H1 (cell line): ENCODE measurements at regions not wholly inside any gene's neighbourhood (a gene's known extent, or its start where the extent isn't known, plus 50 kb on each side); places are given as distances from the start of the nearest gene placed in this dataset.

Experiments used
- CTCF ChIA-PET: fragments of 300-600 bp; sonication (Branson Sonifier 250); formaldehyde crosslinking; loops from one replicate; lab custom pipeline; 2021; ENCODE audit not compliant: partially characterized antibody; lab: Charles Lee
- POLR2A ChIA-PET: fragments of 300-600 bp; sonication (Branson Sonifier 250); formaldehyde crosslinking; loops from one replicate; lab custom pipeline; 2021; ENCODE audit warnings: inconsistent platforms; ENCODE audit not compliant: partially characterized antibody; lab: Charles Lee
- DNase-seq, 2 experiments: peaks; one replicate each; pipeline versions ENCODE4 v3.0.0 to v3.0.0-alpha.2; 2010 to 2022; ENCODE audit warnings: low spot score in 2 of 2, low read depth in 1 of 2, mixed read lengths in 1 of 2
- FAIRE-seq: peaks from 2 replicates; lab custom pipeline; 2011; peaks lifted over from hg19 to GRCh38; lab: Jason Lieb, UNC
- H2AFZ ChIP-seq: 2 replicates; pipeline ENCODE4 v1.8.1; 2012; ENCODE audit warnings: low read length, inconsistent platforms
- H2AK5ac ChIP-seq: 2 replicates; pipeline ENCODE4 v1.6.1; 2013; ENCODE audit warnings: low read depth, low read length
- H2BK120ac ChIP-seq: replicated peaks from 2 replicates; pipeline ENCODE3; 2013; ENCODE audit warnings: low read depth, low read length, inconsistent platforms
- H2BK12ac ChIP-seq: 2 replicates; pipeline ENCODE4 v1.6.1; 2013; ENCODE audit warnings: low read depth, low read length
- H2BK15ac ChIP-seq: 2 replicates; pipeline ENCODE4 v1.6.1; 2013; ENCODE audit warnings: low read length
- H2BK20ac ChIP-seq: 2 replicates; pipeline ENCODE4 v1.6.1; 2013; ENCODE audit warnings: low read length
- H2BK5ac ChIP-seq: 2 replicates; pipeline ENCODE4 v1.6.1; 2013; ENCODE audit warnings: low read depth, low read length
- H3K14ac ChIP-seq: 2 replicates; pipeline ENCODE4 v1.6.1; 2013; ENCODE audit warnings: inconsistent platforms; ENCODE audit not compliant: insufficient read length
- H3K18ac ChIP-seq: 2 replicates; pipeline ENCODE4 v1.6.1; 2013; ENCODE audit warnings: low read length; ENCODE audit errors: extremely low read depth
- H3K23ac ChIP-seq: 2 replicates; pipeline ENCODE4 v1.6.1; 2013; ENCODE audit warnings: inconsistent platforms; ENCODE audit not compliant: insufficient read length
- H3K23me2 ChIP-seq: 2 replicates; pipeline ENCODE4 v1.6.1; 2013; ENCODE audit warnings: low read depth, low read length
- H3K27ac ChIP-seq: 2 replicates; pipeline ENCODE4 v1.6.1; 2011; ENCODE audit warnings: low read depth, low read length, inconsistent platforms
- H3K27me3 ChIP-seq, 4 experiments: replicated peaks in 1 of 4; 1 replicate in 1 of 4; 2 replicates in 3 of 4; pipeline versions ENCODE4 v1.6.1 to v1.8.1; 2011 to 2013; ENCODE audit warnings: low read length in 3 of 4, mild to moderate bottlenecking in 3 of 4, inconsistent platforms in 2 of 4, mixed read lengths in 2 of 4, moderate library complexity in 1 of 4; ENCODE audit not compliant: control insufficient read depth in 3 of 4, insufficient read depth in 3 of 4; ENCODE audit errors: extremely low read depth in 1 of 4
- H3K36me3 ChIP-seq, 4 experiments: 2 replicates each; pipeline versions ENCODE4 v1.6.1 to v1.8.1; 2011 to 2013; ENCODE audit warnings: mild to moderate bottlenecking in 4 of 4, low read length in 3 of 4, moderate library complexity in 2 of 4, control low read depth in 1 of 4, inconsistent platforms in 1 of 4; ENCODE audit not compliant: insufficient read depth in 4 of 4, control insufficient read depth in 2 of 4
- H3K4ac ChIP-seq: replicated peaks from 2 replicates; pipeline ENCODE3; 2013; ENCODE audit warnings: low read length, low read depth, mixed read lengths, inconsistent platforms; ENCODE audit not compliant: insufficient read length
- H3K4me1 ChIP-seq, 4 experiments: replicated peaks in 1 of 4; 1 replicate in 1 of 4; 2 replicates in 3 of 4; pipeline versions ENCODE4 v1.6.1 to v1.8.1; 2011 to 2013; ENCODE audit warnings: low read length in 3 of 4, inconsistent platforms in 2 of 4, mixed read lengths in 1 of 4; ENCODE audit not compliant: insufficient read depth in 4 of 4, control insufficient read depth in 3 of 4
- H3K4me2 ChIP-seq, 2 experiments: 2 replicates each; pipeline versions ENCODE4 v1.6.1 to v1.8.1; 2011 to 2013; ENCODE audit warnings: low read depth in 2 of 2, low read length in 2 of 2, control low read depth in 1 of 2, inconsistent platforms in 1 of 2, mild to moderate bottlenecking in 1 of 2; ENCODE audit not compliant: insufficient read depth in 1 of 2
- H3K4me3 ChIP-seq, 4 experiments: fragments of 200-600, 300-600 bp in 1 of 4; sonication (generic), shearing (Covaris generic), sonication (Bioruptor Twin) in 1 of 4; 2 replicates each; pipeline versions ENCODE4 v1.5.1 to v1.8.1; 2011 to 2016; ENCODE audit warnings: low read length in 4 of 4, low read depth in 3 of 4, control low read depth in 2 of 4, inconsistent platforms in 2 of 4, mild to moderate bottlenecking in 2 of 4, mixed read lengths in 1 of 4, moderate library complexity in 1 of 4; ENCODE audit not compliant: insufficient read depth in 2 of 4; ENCODE audit errors: extremely low read depth in 1 of 4
- H3K56ac ChIP-seq: replicated peaks from 2 replicates; pipeline ENCODE3; 2013; ENCODE audit warnings: low read depth, mild to moderate bottlenecking, mixed read lengths, low read length, inconsistent platforms; ENCODE audit not compliant: insufficient read length
- H3K79me1 ChIP-seq: 2 replicates; pipeline ENCODE4 v1.6.1; 2013; ENCODE audit warnings: low read depth, low read length, control low read depth
- H3K79me2 ChIP-seq, 2 experiments: 2 replicates each; pipeline versions ENCODE4 v1.6.1 to v1.8.1; 2012 to 2013; ENCODE audit warnings: low read length in 2 of 2, mild to moderate bottlenecking in 2 of 2, inconsistent platforms in 1 of 2; ENCODE audit not compliant: insufficient read depth in 2 of 2, control insufficient read depth in 1 of 2
- H3K9ac ChIP-seq, 4 experiments: replicated peaks in 1 of 4; 1 replicate in 1 of 4; 2 replicates in 3 of 4; pipeline versions ENCODE4 v1.6.1 to v1.8.1; 2011 to 2013; ENCODE audit warnings: low read depth in 3 of 4, low read length in 3 of 4, control low read depth in 2 of 4, mild to moderate bottlenecking in 2 of 4, moderate library complexity in 2 of 4, inconsistent platforms in 1 of 4; ENCODE audit errors: extremely low read depth in 1 of 4
- H3K9me3 ChIP-seq, 2 experiments: 2 replicates each; pipeline versions ENCODE4 v1.6.1 to v1.8.1; 2012 to 2013; ENCODE audit warnings: mild to moderate bottlenecking in 2 of 2, moderate library complexity in 2 of 2, control low read depth in 1 of 2, inconsistent platforms in 1 of 2, low read depth in 1 of 2, low read length in 1 of 2, mixed read lengths in 1 of 2; ENCODE audit not compliant: insufficient read depth in 2 of 2
- H4K20me1 ChIP-seq, 2 experiments: replicated peaks in 1 of 2; 2 replicates each; pipeline versions ENCODE3 to v1.8.1; 2011 to 2013; ENCODE audit warnings: inconsistent platforms in 2 of 2, low read length in 2 of 2, mild to moderate bottlenecking in 1 of 2; ENCODE audit not compliant: insufficient read depth in 2 of 2, control insufficient read depth in 1 of 2
- H4K5ac ChIP-seq: 2 replicates; pipeline ENCODE4 v1.6.1; 2013; ENCODE audit warnings: low read length, low read depth, mixed read lengths, inconsistent platforms; ENCODE audit not compliant: insufficient read length
- H4K8ac ChIP-seq: 2 replicates; pipeline ENCODE4 v1.8.0; 2013; ENCODE audit warnings: mild to moderate bottlenecking, moderate library complexity, low read length, inconsistent platforms; ENCODE audit not compliant: insufficient read depth; ENCODE audit errors: extremely low read depth
- H4K91ac ChIP-seq: replicated peaks from 2 replicates; pipeline ENCODE3; 2013; ENCODE audit warnings: low read length, mixed read lengths, inconsistent platforms; ENCODE audit not compliant: insufficient read length
- CHD2 ChIP-seq: IDR thresholded peaks from 2 replicates; pipeline ENCODE4 v1.6.1; 2012; ENCODE audit warnings: low read length, improper control_type of control experiment
- KDM1A ChIP-seq: fragments of 200-600, 300-600 bp; sonication (generic); IDR thresholded peaks from 2 replicates; pipeline ENCODE4 v1.7.1; 2016; ENCODE audit warnings: mild to moderate bottlenecking, low read length, borderline replicate concordance
- KDM5A ChIP-seq: fragments of 200-600 bp; IDR thresholded peaks from 2 replicates; pipeline ENCODE4 v1.7.1; 2012; ENCODE audit warnings: mild to moderate bottlenecking, low read length, inconsistent platforms, mixed read lengths
- NRF1 ChIP-seq: IDR thresholded peaks from 2 replicates; pipeline ENCODE4 v1.6.1; 2011; ENCODE audit warnings: mild to moderate bottlenecking, low read depth, low read length, improper control_type of control experiment
- POLR2AphosphoS5 ChIP-seq: IDR thresholded peaks from 2 replicates; pipeline ENCODE4 v1.6.1; 2011; ENCODE audit warnings: low read depth, low read length
- RNF2 ChIP-seq: fragments of 200-900, 300-1000 bp; sonication (generic); IDR thresholded peaks from 2 replicates; pipeline ENCODE4 v1.7.1; 2016; ENCODE audit warnings: borderline replicate concordance, low read depth, mild to moderate bottlenecking, antibody characterized with exemption, low read length; ENCODE audit not compliant: poor library complexity, severe bottlenecking; ENCODE audit errors: missing control alignments
- RXRA ChIP-seq: IDR thresholded peaks from 2 replicates; pipeline ENCODE4 v1.6.1; 2011; ENCODE audit warnings: low read depth, mild to moderate bottlenecking, low read length, moderate library complexity; ENCODE audit not compliant: insufficient read depth
- SAP30 ChIP-seq: fragments of 300-600 bp; sonication (generic); IDR thresholded peaks from 2 replicates; pipeline ENCODE4 v1.7.1; 2012; ENCODE audit warnings: low read length, moderate library complexity, mild to moderate bottlenecking, inconsistent platforms; ENCODE audit not compliant: insufficient read depth, insufficient replicate concordance
- SP4 ChIP-seq: IDR thresholded peaks from 2 replicates; pipeline ENCODE4 v1.6.1; 2012; ENCODE audit warnings: low read length, inconsistent platforms
- ZNF274 ChIP-seq: IDR thresholded peaks from 2 replicates; pipeline ENCODE4 v1.7.0; 2012; ENCODE audit warnings: low read length, borderline replicate concordance; ENCODE audit errors: extremely low read depth
- WGBS, 2 experiments: shearing (Covaris generic) in 1 of 2; methylation state at CpG; one replicate each; pipeline versions ENCODE4 v1.1.6 to v1.1.7; 2013 to 2015; ENCODE audit warnings: low lambda C conversion rate in 2 of 2, mixed read lengths in 2 of 2, inconsistent platforms in 1 of 2, low coverage in 1 of 2, missing lambda C conversion rate in 1 of 2; ENCODE audit not compliant: insufficient replicate concordance in 2 of 2, insufficient coverage in 1 of 2, insufficient read length in 1 of 2; ENCODE audit errors: extremely low coverage in 1 of 2, missing lambda C conversion rate in 1 of 2; 5-methylcytosine and 5-hydroxymethylcytosine counted together

- no peak for TF ChIP-seq ZNF274
- TF ChIP-seq RNF2 = no peak
- no peak for TF ChIP-seq SP4
- TF ChIP-seq KDM1A = no peak
- TF ChIP-seq POLR2AphosphoS5 = no peak
- no peak for TF ChIP-seq NRF1
- TF ChIP-seq RXRA = no peak
- TF ChIP-seq CHD2 = no peak
- TF ChIP-seq SAP30 = no peak
- no peak for TF ChIP-seq KDM5A
- TF ChIP-seq, all 59 proteins: peak for 0
- ChIA-PET POLR2A (no interaction called here), CTCF (interaction anchor here (1.0 to 1.8 kb wide), 2 partner anchors 8 to 42 kb away, joined by 3 read pairs; no protein-coding TSS in a partner anchor)
- Histone ChIP-seq H2AFZ (no peak overlapping the region), H3K4me3 (no peak overlapping the region), H4K91ac (no peak overlapping the region), H3K79me1 (no peaks in the 10 kb centered on the region), H3K23me2 (no peaks in the 10 kb centered on the region), H2BK15ac (no peak overlapping the region), H3K23ac (no peak overlapping the region), H3K4me1 (peaks cover 0 to 2% (median 0%) of the 10 kb centered on the region in 4 experiments; a peak in 1 of 7 replicates), H3K9ac (no peak overlapping the region), H3K36me3 (no peaks in the 10 kb centered on the region), H2AK5ac (no peak overlapping the region), H3K79me2 (no peaks in the 10 kb centered on the region), H2BK12ac (no peak overlapping the region), H3K18ac (no peak overlapping the region), H3K14ac (no peak overlapping the region), H4K20me1 (no peaks in the 10 kb centered on the region), H3K27ac (no peak overlapping the region), H4K5ac (no peak overlapping the region), H3K27me3 (no peaks in the 10 kb centered on the region), H3K56ac (no peak overlapping the region), H3K4me2 (no peak overlapping the region), H3K4ac (no peak overlapping the region), H4K8ac (no peak overlapping the region), H2BK20ac (no peak overlapping the region), H3K9me3 (no peaks in the 10 kb centered on the region), H2BK120ac (no peak overlapping the region), H2BK5ac (no peak overlapping the region)
- no peak for DNase-seq
- WGBS, 2 experiments = 87% methylated on average over 3 of the region's 3 CpGs; no CpG with 5 or more reads in 1 of the 2 experiments
- FAIRE-seq = no peak
Measured at GRCh38 chr2:7468448-7468828, 551.2 kb downstream of the RNF144A start.
